ENCODE measurements at regions not wholly inside any gene's neighbourhood (a gene's known extent, or its start where the extent isn't known, plus 50 kb on each side); places are given as distances from the start of the nearest gene placed in this dataset.

DNA sequence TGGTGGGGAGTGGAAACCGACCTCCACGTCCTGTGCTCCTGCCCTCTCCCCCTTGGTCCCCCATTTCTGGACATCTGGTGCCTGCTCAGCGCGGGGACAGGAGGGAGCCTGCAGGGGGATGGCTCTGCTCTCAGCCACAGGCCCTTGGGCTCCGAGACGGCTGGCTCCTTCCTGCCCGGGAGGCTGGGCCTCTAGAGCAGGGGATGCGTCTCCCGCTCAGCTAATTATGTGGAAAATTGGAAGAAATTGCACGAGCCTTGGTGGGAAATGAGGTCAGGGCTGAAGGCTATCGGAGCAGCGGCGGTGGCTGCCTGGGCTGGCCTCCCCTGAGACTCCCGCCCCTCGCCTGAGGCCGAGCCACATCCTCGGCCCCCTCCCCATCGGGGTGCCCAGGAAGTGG lies 154.6 kb upstream of the CIBAR2 start:
- TF ChIP-seq POLR2A (IDR thresholded peaks at IDR 0.05) = no peak
- TF ChIP-seq, protein P1, sequence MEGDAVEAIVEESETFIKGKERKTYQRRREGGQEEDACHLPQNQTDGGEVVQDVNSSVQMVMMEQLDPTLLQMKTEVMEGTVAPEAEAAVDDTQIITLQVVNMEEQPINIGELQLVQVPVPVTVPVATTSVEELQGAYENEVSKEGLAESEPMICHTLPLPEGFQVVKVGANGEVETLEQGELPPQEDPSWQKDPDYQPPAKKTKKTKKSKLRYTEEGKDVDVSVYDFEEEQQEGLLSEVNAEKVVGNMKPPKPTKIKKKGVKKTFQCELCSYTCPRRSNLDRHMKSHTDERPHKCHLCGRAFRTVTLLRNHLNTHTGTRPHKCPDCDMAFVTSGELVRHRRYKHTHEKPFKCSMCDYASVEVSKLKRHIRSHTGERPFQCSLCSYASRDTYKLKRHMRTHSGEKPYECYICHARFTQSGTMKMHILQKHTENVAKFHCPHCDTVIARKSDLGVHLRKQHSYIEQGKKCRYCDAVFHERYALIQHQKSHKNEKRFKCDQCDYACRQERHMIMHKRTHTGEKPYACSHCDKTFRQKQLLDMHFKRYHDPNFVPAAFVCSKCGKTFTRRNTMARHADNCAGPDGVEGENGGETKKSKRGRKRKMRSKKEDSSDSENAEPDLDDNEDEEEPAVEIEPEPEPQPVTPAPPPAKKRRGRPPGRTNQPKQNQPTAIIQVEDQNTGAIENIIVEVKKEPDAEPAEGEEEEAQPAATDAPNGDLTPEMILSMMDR (IDR thresholded peaks at IDR 0.05) = no peak

Measured in thyroid gland (tissue), 4 donors.